Glutamatergic neuron (in vitro differentiated cells): ENCODE measurements at regions not wholly inside any gene's neighbourhood (a gene's known extent, or its start where the extent isn't known, plus 50 kb on each side); places are given as distances from the start of the nearest gene placed in this dataset.

Experiments
- DNase-seq: peaks from one replicate; pipeline ENCODE4 v3.0.0; 2022
- H3K27ac Mint-ChIP-seq: one replicate; pipeline ENCODE4 v1.8.0; 2020; ENCODE audit warnings: mild to moderate bottlenecking, mixed read lengths, inconsistent platforms; ENCODE audit not compliant: unreplicated experiment
- H3K27me3 Mint-ChIP-seq: one replicate; pipeline ENCODE4 v1.8.0; 2020; ENCODE audit warnings: mild to moderate bottlenecking, moderate library complexity, mixed read lengths, inconsistent platforms; ENCODE audit not compliant: unreplicated experiment
- H3K36me3 Mint-ChIP-seq: one replicate; pipeline ENCODE4 v1.8.0; 2020; ENCODE audit warnings: mild to moderate bottlenecking, mixed read lengths, inconsistent platforms; ENCODE audit not compliant: unreplicated experiment
- H3K4me1 Mint-ChIP-seq: one replicate; pipeline ENCODE4 v1.8.0; 2020; ENCODE audit warnings: mild to moderate bottlenecking, low read depth, mixed read lengths, inconsistent platforms; ENCODE audit not compliant: unreplicated experiment
- H3K4me3 Mint-ChIP-seq: one replicate; pipeline ENCODE4 v1.8.0; 2020; ENCODE audit warnings: mild to moderate bottlenecking, mixed read lengths, inconsistent platforms; ENCODE audit not compliant: unreplicated experiment
- H3K9me3 Mint-ChIP-seq: one replicate; pipeline ENCODE4 v1.8.0; 2020; ENCODE audit warnings: mild to moderate bottlenecking, moderate library complexity, mixed read lengths, inconsistent platforms; ENCODE audit not compliant: unreplicated experiment
- TF ChIP-seq, protein P1 (sequence below): fragments of 200-600 bp; sonication (generic); IDR thresholded peaks from one replicate; pipeline ENCODE4 v1.5.0; 2021; ENCODE audit not compliant: partially characterized antibody, unreplicated experiment

DNA sequence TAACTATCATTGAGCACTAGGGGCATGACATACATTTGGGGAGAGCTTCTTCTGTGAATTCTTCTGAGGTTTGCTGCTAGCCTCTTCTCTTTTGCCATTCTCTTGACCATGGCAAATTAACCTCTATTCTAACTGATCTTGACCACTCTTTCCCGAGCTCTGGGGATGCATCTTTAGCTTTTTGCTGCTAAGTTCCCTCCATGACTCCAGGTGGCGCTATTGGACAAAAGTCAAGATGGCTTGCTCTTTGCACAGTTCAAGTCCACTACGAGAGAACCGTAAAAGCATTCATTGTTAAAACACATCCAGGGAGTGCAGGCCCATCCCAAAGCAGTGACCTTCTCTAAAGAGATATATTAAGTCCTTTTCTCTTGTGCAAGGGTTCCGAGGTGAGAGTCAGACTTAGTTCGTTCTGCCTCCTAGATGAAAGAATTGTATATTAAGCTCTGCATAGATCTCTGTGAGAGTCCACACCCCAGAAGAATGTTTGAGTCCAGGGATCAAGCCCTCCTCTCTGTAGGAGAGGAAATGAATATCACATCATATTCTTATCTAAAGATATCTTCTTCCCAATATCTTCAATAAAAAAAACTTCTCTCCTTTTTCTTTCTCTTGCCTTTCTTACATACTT lies 1152.9 kb upstream of the CDH6 start:
- peak; percentile 64 for DNase-seq
- TF ChIP-seq, protein P1, sequence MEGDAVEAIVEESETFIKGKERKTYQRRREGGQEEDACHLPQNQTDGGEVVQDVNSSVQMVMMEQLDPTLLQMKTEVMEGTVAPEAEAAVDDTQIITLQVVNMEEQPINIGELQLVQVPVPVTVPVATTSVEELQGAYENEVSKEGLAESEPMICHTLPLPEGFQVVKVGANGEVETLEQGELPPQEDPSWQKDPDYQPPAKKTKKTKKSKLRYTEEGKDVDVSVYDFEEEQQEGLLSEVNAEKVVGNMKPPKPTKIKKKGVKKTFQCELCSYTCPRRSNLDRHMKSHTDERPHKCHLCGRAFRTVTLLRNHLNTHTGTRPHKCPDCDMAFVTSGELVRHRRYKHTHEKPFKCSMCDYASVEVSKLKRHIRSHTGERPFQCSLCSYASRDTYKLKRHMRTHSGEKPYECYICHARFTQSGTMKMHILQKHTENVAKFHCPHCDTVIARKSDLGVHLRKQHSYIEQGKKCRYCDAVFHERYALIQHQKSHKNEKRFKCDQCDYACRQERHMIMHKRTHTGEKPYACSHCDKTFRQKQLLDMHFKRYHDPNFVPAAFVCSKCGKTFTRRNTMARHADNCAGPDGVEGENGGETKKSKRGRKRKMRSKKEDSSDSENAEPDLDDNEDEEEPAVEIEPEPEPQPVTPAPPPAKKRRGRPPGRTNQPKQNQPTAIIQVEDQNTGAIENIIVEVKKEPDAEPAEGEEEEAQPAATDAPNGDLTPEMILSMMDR = peak; percentile 88
- Mint-ChIP-seq H3K27ac (no peak overlapping the region), H3K36me3 (no peaks in the 10 kb centered on the region), H3K9me3 (no peaks in the 10 kb centered on the region), H3K4me1 (peaks cover 4% of the 10 kb centered on the region), H3K27me3 (no peaks in the 10 kb centered on the region), H3K4me3 (no peak overlapping the region)

DNA sequence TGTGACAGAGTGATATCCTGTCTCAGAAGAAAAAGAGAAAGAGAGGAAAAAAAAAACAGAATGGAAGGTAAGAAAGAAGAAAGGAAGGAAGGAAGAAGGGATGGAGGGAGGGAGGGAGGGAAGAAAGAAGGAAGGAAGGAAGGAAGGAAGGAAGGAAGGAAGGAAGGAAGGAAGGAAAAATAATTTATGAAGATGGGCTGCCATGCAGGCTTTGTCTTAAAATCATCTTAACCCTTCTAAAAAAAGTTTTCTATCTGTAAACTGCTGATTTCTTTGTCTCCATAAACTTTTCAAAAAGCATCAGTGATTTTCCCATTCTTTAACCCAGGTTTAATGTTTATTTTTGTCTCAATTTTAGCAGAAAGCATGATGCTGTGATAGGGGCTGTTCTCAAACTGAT lies 1154.1 kb upstream of the CDH6 start:
- H3K4me3 Mint-ChIP-seq = no peak overlapping the region
- peaks cover 4% of the 10 kb centered on the region for H3K4me1 Mint-ChIP-seq
- no peak overlapping the region for H3K27ac Mint-ChIP-seq

DNA sequence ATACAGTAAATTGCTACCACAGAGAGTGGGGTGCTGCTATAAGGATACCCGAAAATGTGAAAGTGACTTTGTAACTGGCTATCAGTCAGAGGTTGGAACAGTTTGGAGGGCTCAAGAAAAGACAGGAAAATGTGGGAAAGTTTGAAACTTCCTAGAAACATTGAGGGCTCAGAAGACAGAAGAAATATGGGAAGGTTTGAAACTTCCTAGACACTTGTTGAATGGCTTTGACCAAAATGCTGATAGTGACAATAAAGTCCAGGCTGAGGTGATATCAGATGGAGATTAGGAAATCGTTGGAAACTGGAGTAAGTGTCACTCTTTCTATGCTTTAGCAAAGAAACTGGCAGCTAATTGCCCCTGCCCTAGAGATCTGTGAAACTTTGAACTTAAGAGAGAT lies 1158.6 kb upstream of the CDH6 start:
- no peak overlapping the region for H3K4me3 Mint-ChIP-seq

More for the DNA sequence above, 1154.1 kb upstream of the CDH6 start:
- no peaks in the 10 kb centered on the region for H3K27me3 Mint-ChIP-seq
- no peaks in the 10 kb centered on the region for H3K9me3 Mint-ChIP-seq
- no peak for DNase-seq
- TF ChIP-seq, protein P1 = no peak
- no peaks in the 10 kb centered on the region for H3K36me3 Mint-ChIP-seq

DNA sequence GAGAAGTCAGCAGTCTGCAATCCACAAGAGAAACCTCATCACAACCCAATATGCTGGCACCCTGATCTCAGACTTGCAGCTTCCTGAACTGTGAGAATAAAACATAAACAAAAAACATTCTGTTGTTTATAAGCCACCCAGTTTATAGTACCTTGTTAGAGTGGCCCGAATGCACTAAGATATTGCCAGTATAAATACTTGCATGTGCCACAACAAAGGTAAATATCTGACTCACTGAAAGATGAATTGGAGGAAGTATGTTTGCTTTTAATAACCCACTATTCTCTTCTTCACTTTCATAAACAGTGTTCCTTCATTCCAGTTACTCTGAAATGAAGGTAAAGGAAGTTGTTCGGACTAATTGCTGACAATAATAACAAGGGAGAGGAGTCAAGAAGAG lies 1163.4 kb upstream of the CDH6 start:
- Mint-ChIP-seq H3K36me3 (no peaks in the 10 kb centered on the region), H3K27me3 (no peaks in the 10 kb centered on the region), H3K4me1 (no peaks in the 10 kb centered on the region), H3K9me3 (no peaks in the 10 kb centered on the region), H3K27ac (no peak overlapping the region), H3K4me3 (no peak overlapping the region)
- DNase-seq = no peak
- TF ChIP-seq, protein P1 = no peak

More for the DNA sequence above, 1158.6 kb upstream of the CDH6 start:
- DNase-seq = no peak
- Mint-ChIP-seq H3K27me3 (no peaks in the 10 kb centered on the region), H3K36me3 (no peaks in the 10 kb centered on the region), H3K4me1 (no peaks in the 10 kb centered on the region), H3K9me3 (no peaks in the 10 kb centered on the region), H3K27ac (no peak overlapping the region)
- TF ChIP-seq, protein P1 = no peak

DNA sequence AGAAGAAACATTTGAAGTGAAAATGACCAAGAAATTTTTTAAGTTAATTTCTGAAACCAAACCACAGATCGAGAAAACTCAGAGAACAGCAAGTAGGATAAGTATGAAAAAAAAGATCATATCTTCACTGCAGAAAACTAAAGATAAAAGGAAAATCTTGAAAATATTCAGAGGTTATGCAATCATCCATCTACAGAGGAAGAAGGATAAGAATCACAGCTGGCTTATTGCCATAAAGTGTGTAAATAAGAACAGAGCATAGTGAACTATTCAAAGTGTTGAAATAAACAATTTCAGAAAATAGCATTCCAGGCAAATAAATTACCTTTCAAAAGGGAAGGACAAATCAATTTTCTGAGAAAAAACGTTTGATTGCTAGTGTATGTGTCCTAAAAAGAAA lies 1191.7 kb upstream of the CDH6 start:
- Mint-ChIP-seq H3K9me3 (no peaks in the 10 kb centered on the region), H3K27ac (no peak overlapping the region), H3K27me3 (no peaks in the 10 kb centered on the region), H3K36me3 (no peaks in the 10 kb centered on the region), H3K4me1 (no peaks in the 10 kb centered on the region), H3K4me3 (no peak overlapping the region)
- TF ChIP-seq, protein P1 = no peak
- no peak for DNase-seq
